Fibroblast of pulmonary artery (primary cell): ENCODE measurements at regions not wholly inside any gene's neighbourhood (a gene's known extent, or its start where the extent isn't known, plus 50 kb on each side); places are given as distances from the start of the nearest gene placed in this dataset.

Experiments
- DNase-seq: peaks from one replicate; pipeline ENCODE4 v3.0.0-alpha.2; 2010; ENCODE audit warnings: low read depth
- H3K4me3 ChIP-seq: replicated peaks from 2 replicates; pipeline ENCODE4 v1.5.1; 2011; ENCODE audit warnings: low read depth, mild to moderate bottlenecking, control low read depth, low read length, moderate library complexity
- CTCF ChIP-seq: IDR thresholded peaks from 2 replicates; pipeline ENCODE4 v1.5.1; 2011; ENCODE audit warnings: mild to moderate bottlenecking, control low read depth, low read length, inconsistent platforms; ENCODE audit errors: missing control alignments

DNA sequence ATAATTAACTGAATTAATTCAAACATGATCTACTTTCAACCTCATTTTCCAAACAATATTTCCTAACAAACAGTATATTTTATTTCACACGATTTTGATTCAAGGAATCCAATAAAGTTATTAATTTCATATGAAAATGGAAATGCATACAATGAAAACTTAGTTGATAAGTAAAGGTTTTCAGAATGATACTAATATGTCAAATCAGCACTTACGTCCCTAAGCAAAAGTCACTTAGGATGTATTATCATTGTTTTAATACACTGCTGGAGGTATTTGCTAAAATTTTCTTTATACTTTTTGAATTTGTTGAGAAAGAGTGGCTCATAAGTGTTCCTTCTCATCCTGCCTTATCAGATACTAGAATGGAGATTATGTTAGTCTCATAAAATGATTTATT, 266.8 kb upstream of the PUDP start:
- TF ChIP-seq CTCF = no peak
- no peak overlapping the region for H3K4me3 ChIP-seq

DNA sequence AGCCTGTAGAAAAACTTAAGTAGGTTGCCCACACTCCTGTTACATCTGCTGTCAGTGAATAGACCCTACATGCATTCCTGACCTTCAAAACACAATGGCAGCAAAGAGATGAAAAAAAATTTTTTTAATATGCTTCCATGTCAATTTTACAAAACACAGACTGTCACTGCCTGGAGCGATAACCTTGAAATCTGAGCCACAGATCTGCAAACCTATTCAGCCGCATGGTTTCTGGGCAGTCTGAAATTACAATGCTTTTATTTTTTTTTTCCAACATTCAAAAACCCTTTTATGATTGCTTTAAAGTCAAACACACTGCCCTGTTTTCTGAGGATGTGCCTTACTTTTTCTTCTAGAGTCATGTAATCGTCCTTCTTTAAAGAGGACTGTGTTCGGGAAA, 264.9 kb upstream of the PUDP start:
- DNase-seq = no peak
- TF ChIP-seq CTCF = no peak
- no peak overlapping the region for H3K4me3 ChIP-seq

More for the DNA sequence above, 266.8 kb upstream of the PUDP start:
- no peak for DNase-seq

DNA sequence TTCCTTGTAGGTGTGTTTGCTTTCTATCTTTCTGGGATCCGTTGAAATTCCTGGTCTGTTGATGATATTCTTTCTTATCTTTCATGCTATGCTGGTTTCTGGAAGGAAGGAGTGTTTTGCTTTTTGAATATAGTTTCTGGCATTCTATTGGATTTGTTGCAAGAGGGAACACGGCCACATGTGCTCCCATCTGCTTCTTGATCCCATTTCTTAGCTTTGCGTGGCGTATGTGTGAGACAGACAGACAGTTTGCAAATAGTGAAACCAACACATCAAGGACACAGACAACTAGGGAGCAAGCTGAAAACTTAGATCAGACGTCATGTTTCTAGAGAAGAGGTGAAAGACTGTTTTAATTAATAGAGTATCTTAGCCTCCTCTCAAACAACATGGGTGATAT, 261.9 kb upstream of the PUDP start:
- no peak for DNase-seq
- TF ChIP-seq CTCF = no peak
- H3K4me3 ChIP-seq = no peak overlapping the region

GRCh38 chrX:7399373-7399772, 251.4 kb upstream of the PUDP start:
- DNase-seq = no peak
- no peak for TF ChIP-seq CTCF
- no peak overlapping the region for H3K4me3 ChIP-seq

GRCh38 chrX:7390441-7390840, 242.5 kb upstream of the PUDP start:
- TF ChIP-seq CTCF = no peak
- no peak for DNase-seq
- H3K4me3 ChIP-seq = no peak overlapping the region

DNA sequence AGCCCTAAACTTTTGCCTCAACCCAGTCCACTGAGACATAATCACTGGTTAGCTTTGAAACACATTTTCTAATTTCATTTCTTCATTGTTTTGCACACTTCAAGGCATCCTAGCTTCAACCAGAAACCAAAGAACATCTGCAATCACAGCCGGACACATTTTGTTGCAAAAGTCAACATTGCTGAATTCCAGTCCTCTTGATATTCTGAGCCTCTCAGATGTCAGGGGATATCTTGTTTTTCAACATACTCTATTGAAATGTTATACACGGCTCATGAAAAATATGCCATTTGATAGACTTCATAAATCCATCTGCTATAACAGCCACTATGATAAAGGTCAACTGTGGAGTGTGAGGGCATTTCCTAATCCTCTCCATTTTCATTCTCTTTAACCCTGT, 241.6 kb upstream of the PUDP start:
- no peak overlapping the region for H3K4me3 ChIP-seq
- DNase-seq = no peak
- TF ChIP-seq CTCF = no peak

- TF ChIP-seq CTCF = no peak
- DNase-seq = no peak
- H3K4me3 ChIP-seq = no peak overlapping the region
Measured at GRCh38 chrX:7385131-7385530, 237.2 kb upstream of the PUDP start.
